GM12864 (cell line): ENCODE measurements at regions not wholly inside any gene's neighbourhood (a gene's known extent, or its start where the extent isn't known, plus 50 kb on each side); places are given as distances from the start of the nearest gene placed in this dataset.
A peak's percentile ranks its signal among the peaks of the same experiment; 100 is the strongest.
"Not testable (repeated sequence)": the region's sequence is repeated elsewhere in the genome, so short reads cannot be mapped to it uniquely, and the experiment has no call there.

Source experiments
- DNase-seq: peaks from one replicate; pipeline ENCODE4 v3.0.0-alpha.2; 2011; ENCODE audit warnings: low read depth
- H3K4me3 ChIP-seq: 2 replicates; pipeline ENCODE4 v1.5.1; 2011; ENCODE audit warnings: mild to moderate bottlenecking, low read depth, low read length, control low read depth
- TF ChIP-seq, protein P1 (sequence below): IDR thresholded peaks from 2 replicates; pipeline ENCODE4 v1.5.1; 2011; ENCODE audit warnings: low read depth, mild to moderate bottlenecking, moderate library complexity, low read length, control low read depth, inconsistent platforms; ENCODE audit errors: missing control alignments

DNA sequence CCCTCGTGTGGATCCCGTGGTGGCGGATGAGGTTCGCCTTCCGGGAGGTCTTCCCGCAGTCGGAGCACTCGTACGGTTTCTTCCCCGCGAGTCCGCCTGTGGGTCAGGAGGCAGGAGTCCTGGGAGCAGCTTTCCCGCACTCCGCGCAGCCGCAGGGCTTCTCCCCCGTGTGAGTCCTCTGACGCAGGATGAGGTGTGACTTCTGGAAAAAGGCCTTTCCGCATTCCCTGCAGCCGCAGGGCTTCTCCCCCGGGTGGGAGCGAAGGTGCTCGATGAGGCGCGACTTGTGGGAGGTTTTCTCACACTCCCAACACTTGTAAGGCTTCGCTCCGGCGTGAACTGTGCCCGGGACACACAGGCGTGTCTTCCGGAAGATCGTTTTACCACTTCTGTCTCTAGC lies 68.8 kb upstream of the WIPI2 start:
- not testable (repeated sequence) for H3K4me3 ChIP-seq, DNase-seq

DNA sequence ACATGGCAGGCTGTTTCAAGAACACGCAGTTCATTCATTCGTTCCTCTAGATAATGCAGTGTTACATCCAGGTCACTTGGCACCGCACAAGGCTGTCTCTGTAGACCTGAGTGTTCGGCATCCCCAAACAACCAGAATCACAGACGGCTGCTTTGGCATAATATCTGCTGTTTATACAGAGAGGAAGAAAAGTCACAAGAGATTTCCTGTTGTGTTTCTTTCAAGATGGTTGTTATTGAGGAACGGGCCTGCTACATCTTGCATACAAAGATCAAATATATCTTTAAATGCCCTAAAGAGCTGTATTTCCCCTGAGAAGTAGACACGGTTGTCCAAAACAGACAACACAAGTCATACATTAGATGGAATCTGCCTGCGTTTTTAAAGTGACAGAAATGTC lies 58.8 kb upstream of the WIPI2 start:
- not testable (repeated sequence) for H3K4me3 ChIP-seq, DNase-seq

DNA sequence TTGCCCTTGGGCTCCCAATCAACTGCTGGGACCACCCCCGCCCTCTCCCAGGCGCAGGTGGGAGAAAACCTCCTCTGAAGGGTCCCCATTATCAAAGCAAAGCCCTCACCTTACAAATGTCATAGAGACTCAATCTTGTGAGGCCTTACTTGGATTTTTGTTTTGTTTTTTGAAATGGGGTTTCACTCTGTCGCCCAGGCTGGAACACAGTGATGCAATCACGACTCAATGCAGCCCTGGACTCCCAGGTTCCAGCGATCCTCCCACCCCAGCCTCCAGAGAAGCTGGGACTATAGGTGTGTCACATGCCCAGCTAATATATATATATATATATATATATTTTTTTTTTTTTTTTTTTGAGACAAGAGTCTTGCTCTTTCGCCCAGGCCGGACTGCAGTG lies 57.5 kb upstream of the WIPI2 start:
- no peak for DNase-seq
- TF ChIP-seq, protein P1, sequence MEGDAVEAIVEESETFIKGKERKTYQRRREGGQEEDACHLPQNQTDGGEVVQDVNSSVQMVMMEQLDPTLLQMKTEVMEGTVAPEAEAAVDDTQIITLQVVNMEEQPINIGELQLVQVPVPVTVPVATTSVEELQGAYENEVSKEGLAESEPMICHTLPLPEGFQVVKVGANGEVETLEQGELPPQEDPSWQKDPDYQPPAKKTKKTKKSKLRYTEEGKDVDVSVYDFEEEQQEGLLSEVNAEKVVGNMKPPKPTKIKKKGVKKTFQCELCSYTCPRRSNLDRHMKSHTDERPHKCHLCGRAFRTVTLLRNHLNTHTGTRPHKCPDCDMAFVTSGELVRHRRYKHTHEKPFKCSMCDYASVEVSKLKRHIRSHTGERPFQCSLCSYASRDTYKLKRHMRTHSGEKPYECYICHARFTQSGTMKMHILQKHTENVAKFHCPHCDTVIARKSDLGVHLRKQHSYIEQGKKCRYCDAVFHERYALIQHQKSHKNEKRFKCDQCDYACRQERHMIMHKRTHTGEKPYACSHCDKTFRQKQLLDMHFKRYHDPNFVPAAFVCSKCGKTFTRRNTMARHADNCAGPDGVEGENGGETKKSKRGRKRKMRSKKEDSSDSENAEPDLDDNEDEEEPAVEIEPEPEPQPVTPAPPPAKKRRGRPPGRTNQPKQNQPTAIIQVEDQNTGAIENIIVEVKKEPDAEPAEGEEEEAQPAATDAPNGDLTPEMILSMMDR = no peak
- no peak overlapping the region for H3K4me3 ChIP-seq

DNA sequence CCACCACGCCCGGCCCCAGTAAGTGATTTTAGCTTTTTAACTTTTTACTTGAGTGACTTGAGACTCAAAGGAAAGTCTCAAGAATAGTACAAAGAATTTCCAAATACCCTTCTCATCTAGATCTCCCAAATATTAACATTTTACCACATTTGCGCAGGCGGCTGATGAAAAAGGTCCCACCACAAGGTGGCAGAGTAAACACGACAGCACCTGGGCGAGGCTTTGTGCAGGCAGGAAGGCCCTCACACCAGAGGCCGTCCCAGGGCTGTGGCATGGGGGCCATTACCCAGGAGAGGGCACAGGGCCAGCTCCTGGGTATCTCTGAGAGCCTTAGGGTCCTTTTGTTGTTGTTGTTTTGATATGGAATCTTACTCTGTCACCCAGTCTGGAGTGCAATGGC lies 50.0 kb upstream of the WIPI2 start:
- DNase-seq = no peak

More for the DNA sequence above, 50.0 kb upstream of the WIPI2 start:
- TF ChIP-seq, protein P1 = peak; percentile 53
- no peak overlapping the region for H3K4me3 ChIP-seq
